AG04450 (cell line): ENCODE measurements at regions not wholly inside any gene's neighbourhood (a gene's known extent, or its start where the extent isn't known, plus 50 kb on each side); places are given as distances from the start of the nearest gene placed in this dataset.

Source experiments
- CTCF ChIA-PET: fragments of 300-600, 350-600 bp; formaldehyde crosslinking; extraction: SDS; loops from one replicate; lab custom pipeline; 2022; ENCODE audit warnings: antibody characterized with exemption, inconsistent platforms; lab: Charles Lee
- POLR2A ChIA-PET: fragments of 350-600 bp; formaldehyde crosslinking; extraction: SDS; loops from one replicate; lab custom pipeline; 2021; ENCODE audit warnings: antibody characterized with exemption, inconsistent platforms; lab: Yijun Ruan, JAX
- DNase-seq: peaks from one replicate; pipeline ENCODE4 v3.0.0-alpha.2; 2011; ENCODE audit warnings: low read depth, low spot score
- H3K27ac ChIP-seq: one replicate; pipeline ENCODE4 v1.5.1; 2012; ENCODE audit warnings: low read depth, low read length, control low read depth
- H3K27me3 ChIP-seq: one replicate; pipeline ENCODE4 v1.6.0; 2012; ENCODE audit warnings: low read length; ENCODE audit not compliant: control insufficient read depth, insufficient read depth
- H3K4me3 ChIP-seq: 2 replicates; pipeline ENCODE4 v1.5.1; 2011; ENCODE audit warnings: mild to moderate bottlenecking, low read depth, low read length, control low read depth
- H3K9me3 ChIP-seq: 2 replicates; pipeline ENCODE4 v1.5.1; 2012; ENCODE audit warnings: low read length; ENCODE audit not compliant: control insufficient read depth, insufficient read depth
- CTCF ChIP-seq: IDR thresholded peaks from 2 replicates; pipeline ENCODE4 v1.5.1; 2011; ENCODE audit warnings: low read depth, low read length, control low read depth, inconsistent platforms

- TF ChIP-seq CTCF, result no peak
- CTCF ChIA-PET, result no interaction called here
- no peaks in the 10 kb centered on the region for H3K27me3 ChIP-seq
- DNase-seq, result no peak
- no peaks in the 10 kb centered on the region for H3K9me3 ChIP-seq
- H3K4me3 ChIP-seq, result no peak overlapping the region
- no peak overlapping the region for H3K27ac ChIP-seq
- POLR2A ChIA-PET, result no interaction called here
Measured at GRCh38 chr10:106217627-106218026, 946.9 kb downstream of the SORCS1 start.

- TF ChIP-seq CTCF, result no peak
- H3K4me3 ChIP-seq, result no peak overlapping the region
- no peak for DNase-seq
- no peaks in the 10 kb centered on the region for H3K27me3 ChIP-seq
- ChIA-PET CTCF (no interaction called here), POLR2A (no interaction called here)
- H3K9me3 ChIP-seq, result peaks cover under 1% of the 10 kb centered on the region; the same call in 1 of the 2 replicates
- H3K27ac ChIP-seq, result no peak overlapping the region
Measured at GRCh38 chr10:106216085-106216484, 948.4 kb downstream of the SORCS1 start.

GRCh38 chr10:106214243-106214642, 950.3 kb downstream of the SORCS1 start:
- H3K27me3 ChIP-seq, result no peaks in the 10 kb centered on the region
- no peak for TF ChIP-seq CTCF
- ChIA-PET CTCF (no interaction called here), POLR2A (no interaction called here)
- DNase-seq, result no peak
- H3K9me3 ChIP-seq, result peaks cover 2% of the 10 kb centered on the region; the same call in 1 of the 2 replicates
- no peak overlapping the region for H3K4me3 ChIP-seq
- H3K27ac ChIP-seq, result no peak overlapping the region

- Histone ChIP-seq H3K9me3 (peaks cover 2% of the 10 kb centered on the region; the same call in 1 of the 2 replicates), H3K4me3 (no peak overlapping the region), H3K27ac (no peak overlapping the region), H3K27me3 (no peaks in the 10 kb centered on the region)
- TF ChIP-seq CTCF, result no peak
- CTCF ChIA-PET, result no interaction called here
- no peak for DNase-seq
- POLR2A ChIA-PET, result no interaction called here
Measured at GRCh38 chr10:106213493-106213892, 951.0 kb downstream of the SORCS1 start.

GRCh38 chr10:106198275-106198674, 966.2 kb downstream of the SORCS1 start:
- H3K4me3 ChIP-seq, result no peak overlapping the region
- TF ChIP-seq CTCF, result no peak
- no peaks in the 10 kb centered on the region; the same call in 1 of the 2 replicates for H3K9me3 ChIP-seq
- ChIA-PET CTCF (no interaction called here), POLR2A (no interaction called here)
- DNase-seq, result no peak
- no peak overlapping the region for H3K27ac ChIP-seq
- no peaks in the 10 kb centered on the region for H3K27me3 ChIP-seq
